Left ventricle myocardium inferior (tissue), 1 donor: ENCODE measurements at regions not wholly inside any gene's neighbourhood (a gene's known extent, or its start where the extent isn't known, plus 50 kb on each side); places are given as distances from the start of the nearest gene placed in this dataset.

Experiments used
- DNase-seq: peaks from one replicate; pipeline ENCODE4 v3.0.0-alpha.2; 2020
- H3K27ac ChIP-seq: fragments of 200-600 bp; replicated peaks from 2 replicates; pipeline ENCODE4 v1.8.0; 2021
- H3K27me3 ChIP-seq: fragments of 200-600 bp; 2 replicates; pipeline ENCODE4 v1.8.0; 2021; ENCODE audit warnings: low read depth
- H3K36me3 ChIP-seq: fragments of 200-600 bp; 2 replicates; pipeline ENCODE4 v1.8.0; 2021
- H3K4me1 ChIP-seq: fragments of 200-600 bp; 2 replicates; pipeline ENCODE4 v1.8.0; 2021
- H3K4me3 ChIP-seq: fragments of 200-600 bp; 2 replicates; pipeline ENCODE4 v1.8.0; 2021; ENCODE audit warnings: mild to moderate bottlenecking, moderate library complexity
- H3K9me3 ChIP-seq: fragments of 200-600 bp; replicated peaks from 2 replicates; pipeline ENCODE4 v1.8.0; 2021
- CTCF ChIP-seq: fragments of 200-600 bp; IDR thresholded peaks from 2 replicates; pipeline ENCODE4 v1.8.0; 2021; ENCODE audit warnings: antibody characterized with exemption, mild to moderate bottlenecking, borderline replicate concordance
- intact Hi-C: fragments of 100-400 bp; cut with micrococcal nuclease; formaldehyde crosslinking; loops from one replicate; pipeline ENCODE4 v1.11.0; 2022
- donor health status: DM: no; HTN: yes; CAD: no; lungs with severe emphysema.

GRCh38 chr15:39270221-39270855, 310.5 kb upstream of the THBS1 start:
- Histone ChIP-seq H3K4me3 (no peak overlapping the region), H3K27me3 (no peaks in the 10 kb centered on the region), H3K36me3 (no peaks in the 10 kb centered on the region), H3K4me1 (peaks cover 6% of the 10 kb centered on the region), H3K9me3 (no peaks in the 10 kb centered on the region), H3K27ac (no peak overlapping the region)
- intact Hi-C loops: no loop called here
- no peak for TF ChIP-seq CTCF
- DNase-seq: no peak

- Histone ChIP-seq H3K4me3 (no peak overlapping the region), H3K9me3 (no peaks in the 10 kb centered on the region), H3K27me3 (no peaks in the 10 kb centered on the region), H3K36me3 (no peaks in the 10 kb centered on the region), H3K4me1 (peaks cover 6% of the 10 kb centered on the region), H3K27ac (no peak overlapping the region)
- no peak for TF ChIP-seq CTCF
- no peak for DNase-seq
- intact Hi-C loops: no loop called here
Observed at GRCh38 chr15:39270934-39271333, 309.9 kb upstream of the THBS1 start.

GRCh38 chr15:39272901-39273300, 308.0 kb upstream of the THBS1 start:
- TF ChIP-seq CTCF: no peak
- no peaks in the 10 kb centered on the region for H3K36me3 ChIP-seq
- no peaks in the 10 kb centered on the region for H3K9me3 ChIP-seq
- H3K4me3 ChIP-seq: no peak overlapping the region
- H3K4me1 ChIP-seq: peaks cover 6% of the 10 kb centered on the region
- no peak overlapping the region for H3K27ac ChIP-seq
- no peaks in the 10 kb centered on the region for H3K27me3 ChIP-seq
- DNase-seq: no peak
- intact Hi-C loops: no loop called here

- no peak for DNase-seq
- no peaks in the 10 kb centered on the region for H3K27me3 ChIP-seq
- H3K9me3 ChIP-seq: no peaks in the 10 kb centered on the region
- intact Hi-C loops: no loop called here
- no peak overlapping the region for H3K4me3 ChIP-seq
- no peaks in the 10 kb centered on the region for H3K36me3 ChIP-seq
- H3K4me1 ChIP-seq: peaks cover 6% of the 10 kb centered on the region
- no peak overlapping the region for H3K27ac ChIP-seq
- TF ChIP-seq CTCF: no peak
Observed at GRCh38 chr15:39273717-39274411, 307.0 kb upstream of the THBS1 start.

GRCh38 chr15:39275066-39275465, 305.8 kb upstream of the THBS1 start:
- Histone ChIP-seq H3K27me3 (no peaks in the 10 kb centered on the region), H3K9me3 (no peaks in the 10 kb centered on the region), H3K36me3 (no peaks in the 10 kb centered on the region), H3K4me1 (peaks cover 6% of the 10 kb centered on the region), H3K27ac (no peak overlapping the region), H3K4me3 (no peak overlapping the region)
- no peak for DNase-seq
- no peak for TF ChIP-seq CTCF
- intact Hi-C loops: no loop called here
